ENCODE measurements at regions not wholly inside any gene's neighbourhood (a gene's known extent, or its start where the extent isn't known, plus 50 kb on each side); places are given as distances from the start of the nearest gene placed in this dataset.
"Not testable (repeated sequence)": the region's sequence is repeated elsewhere in the genome, so short reads cannot be mapped to it uniquely, and the experiment has no call there.

GRCh38 chr14:106010783-106011182 lies 484.4 kb downstream of the TMEM121 start:
- in situ Hi-C loops (cut with MboI; ENCODE audit: low sequenced_read_pairs) = no loop called here

- in situ Hi-C loops (cut with MboI; ENCODE audit: low sequenced_read_pairs) = not testable (repeated sequence)
Observed at GRCh38 chr14:106011631-106012360, 485.4 kb downstream of the TMEM121 start.

- in situ Hi-C loops (cut with MboI; ENCODE audit: low sequenced_read_pairs) = not testable (repeated sequence)
Observed at GRCh38 chr14:106012361-106012725, 486.0 kb downstream of the TMEM121 start.

- in situ Hi-C loops (cut with MboI; ENCODE audit: low sequenced_read_pairs) = no loop called here
Observed at GRCh38 chr14:106013879-106014376, 487.5 kb downstream of the TMEM121 start.

GRCh38 chr14:106017952-106018351 lies 491.6 kb downstream of the TMEM121 start:
- in situ Hi-C loops (cut with MboI; ENCODE audit: low sequenced_read_pairs) = not testable (repeated sequence)

GRCh38 chr14:106021832-106022231 lies 495.4 kb downstream of the TMEM121 start:
- in situ Hi-C loops (cut with MboI; ENCODE audit: low sequenced_read_pairs) = no loop called here

- in situ Hi-C loops (cut with MboI; ENCODE audit: low sequenced_read_pairs) = not testable (repeated sequence)
Observed at GRCh38 chr14:106022648-106023047, 496.3 kb downstream of the TMEM121 start.

GRCh38 chr14:106023411-106023810 lies 497.0 kb downstream of the TMEM121 start:
- in situ Hi-C loops (cut with MboI; ENCODE audit: low sequenced_read_pairs) = no loop called here

GRCh38 chr14:106024983-106025604 lies 498.7 kb downstream of the TMEM121 start:
- in situ Hi-C loops (cut with MboI; ENCODE audit: low sequenced_read_pairs) = no loop called here

GRCh38 chr14:106026026-106026425 lies 499.6 kb downstream of the TMEM121 start:
- in situ Hi-C loops (cut with MboI; ENCODE audit: low sequenced_read_pairs) = no loop called here

- in situ Hi-C loops (cut with MboI; ENCODE audit: low sequenced_read_pairs) = not testable (repeated sequence)
Observed at GRCh38 chr14:106027759-106028158, 501.4 kb downstream of the TMEM121 start.

- in situ Hi-C loops (cut with MboI; ENCODE audit: low sequenced_read_pairs) = no loop called here
Observed at GRCh38 chr14:106029959-106030358, 503.6 kb downstream of the TMEM121 start.

GRCh38 chr14:106037380-106037779 lies 511.0 kb downstream of the TMEM121 start:
- in situ Hi-C loops (cut with MboI; ENCODE audit: low sequenced_read_pairs) = no loop called here

GRCh38 chr14:106038263-106038662 lies 511.9 kb downstream of the TMEM121 start:
- in situ Hi-C loops (cut with MboI; ENCODE audit: low sequenced_read_pairs) = no loop called here

- in situ Hi-C loops (cut with MboI; ENCODE audit: low sequenced_read_pairs) = no loop called here
Observed at GRCh38 chr14:106039400-106039799, 513.0 kb downstream of the TMEM121 start.

GRCh38 chr14:106044515-106044914 lies 518.1 kb downstream of the TMEM121 start:
- in situ Hi-C loops (cut with MboI; ENCODE audit: low sequenced_read_pairs) = no loop called here

GRCh38 chr14:106044949-106045596 lies 518.7 kb downstream of the TMEM121 start:
- in situ Hi-C loops (cut with MboI; ENCODE audit: low sequenced_read_pairs) = no loop called here

GRCh38 chr14:106051796-106052195 lies 525.4 kb downstream of the TMEM121 start:
- in situ Hi-C loops (cut with MboI; ENCODE audit: low sequenced_read_pairs) = no loop called here

GRCh38 chr14:106055289-106055688 lies 528.9 kb downstream of the TMEM121 start:
- in situ Hi-C loops (cut with MboI; ENCODE audit: low sequenced_read_pairs) = no loop called here

GRCh38 chr14:106058342-106058741 lies 532.0 kb downstream of the TMEM121 start:
- in situ Hi-C loops (cut with MboI; ENCODE audit: low sequenced_read_pairs) = no loop called here

- in situ Hi-C loops (cut with MboI; ENCODE audit: low sequenced_read_pairs) = no loop called here
Observed at GRCh38 chr14:106060276-106060975, 534.0 kb downstream of the TMEM121 start.

Data from HL-60/S4 (cell line).